K562 (cell line): ENCODE measurements at regions not wholly inside any gene's neighbourhood (a gene's known extent, or its start where the extent isn't known, plus 50 kb on each side); places are given as distances from the start of the nearest gene placed in this dataset.

ENCODE experiments used
- BDP1 ChIP-seq: IDR thresholded peaks from 3 replicates; pipeline ENCODE4 v1.6.1; 2011; ENCODE audit not compliant: insufficient read length, insufficient read depth
- CHCHD3 ChIP-seq: fragments of 250-450 bp; sonication (Bioruptor Pico); IDR thresholded peaks from 2 replicates; pipeline ENCODE4 v2.1.2; 2022; ENCODE audit warnings: mild to moderate bottlenecking
- GABPA ChIP-seq: fragments of 200-800 bp; sonication (Bioruptor generic); conservative IDR thresholded peaks from 2 replicates; pipeline ENCODE4 v1.6.1; 2016; ENCODE audit warnings: low read depth, missing genetic modification characterization, missing compliant biosample characterization
- KDM2B ChIP-seq: fragments of 250-450 bp; sonication (Bioruptor Pico); IDR thresholded peaks from 2 replicates; pipeline ENCODE4 v1.8.0; 2021; ENCODE audit warnings: mild to moderate bottlenecking, moderate library complexity
- TCF7L2 ChIP-seq: fragments of 150-350 bp; IDR thresholded peaks from 2 replicates; pipeline ENCODE4 v1.6.1; 2016; ENCODE audit warnings: low read depth, mild to moderate bottlenecking, low read length, moderate library complexity
- ZBTB7A ChIP-seq: IDR thresholded peaks from 2 replicates; pipeline ENCODE4 v1.6.1; 2011; ENCODE audit warnings: low read depth, mild to moderate bottlenecking, low read length, moderate library complexity, borderline replicate concordance; ENCODE audit not compliant: control insufficient read depth
- ZNF699 ChIP-seq: fragments of 250-450 bp; sonication (Bioruptor Pico); IDR thresholded peaks from 2 replicates; pipeline ENCODE4 v1.8.0; 2021; ENCODE audit warnings: mild to moderate bottlenecking, moderate library complexity; ENCODE audit not compliant: insufficient replicate concordance
- ZNF707 ChIP-seq: fragments of 250-450 bp; sonication (Bioruptor Pico); conservative IDR thresholded peaks from 2 replicates; pipeline ENCODE4 v1.8.0; 2022; ENCODE audit warnings: inconsistent platforms, mild to moderate bottlenecking, moderate library complexity

DNA sequence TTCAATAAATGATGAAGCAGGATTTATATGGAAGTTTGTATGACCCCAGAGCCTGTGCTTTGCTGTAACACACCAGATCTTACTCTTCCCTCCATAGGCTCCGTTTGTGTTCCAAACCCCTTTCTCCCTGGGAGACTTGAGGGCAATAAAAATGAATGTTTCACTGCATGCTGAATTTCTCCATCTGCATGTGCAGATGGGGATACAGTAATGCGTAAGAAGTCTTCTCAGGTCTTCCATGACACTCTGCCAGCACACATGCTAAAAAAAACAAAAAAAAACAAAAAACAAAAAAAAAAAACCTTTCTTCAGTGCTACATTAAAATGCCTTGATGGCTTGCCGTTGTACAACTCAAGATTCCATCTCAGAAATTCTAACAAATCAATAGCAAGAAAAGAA lies 170.2 kb upstream of the ANKFN1 start:
- TF ChIP-seq KDM2B (CRISPR knock-in tag) (no peak), ZNF707 (CRISPR knock-in tag) (no peak), CHCHD3 (CRISPR knock-in tag) (no peak), BDP1 (no peak), ZNF699 (CRISPR knock-in tag) (no peak), TCF7L2 (no peak), GABPA (no peak), ZBTB7A (no peak)
